Progenitor cell of endocrine pancreas (in vitro differentiated cells): ENCODE measurements at regions not wholly inside any gene's neighbourhood (a gene's known extent, or its start where the extent isn't known, plus 50 kb on each side); places are given as distances from the start of the nearest gene placed in this dataset.

ENCODE experiments used
- DNase-seq: peaks from one replicate; pipeline ENCODE4 v3.0.0; 2021; ENCODE audit warnings: low spot score; ENCODE audit not compliant: unreplicated experiment
- H3K27ac Mint-ChIP-seq: 2 replicates; pipeline ENCODE4 v1.8.0; 2021; ENCODE audit warnings: mild to moderate bottlenecking, moderate library complexity, mixed read lengths
- H3K27me3 Mint-ChIP-seq: 2 replicates; pipeline ENCODE4 v1.8.0; 2021; ENCODE audit warnings: mixed read lengths
- H3K36me3 Mint-ChIP-seq: 2 replicates; pipeline ENCODE4 v1.8.0; 2022; ENCODE audit warnings: mixed read lengths; ENCODE audit not compliant: insufficient read depth
- H3K4me1 Mint-ChIP-seq: 2 replicates; pipeline ENCODE4 v1.8.0; 2021; ENCODE audit warnings: low read depth, mixed read lengths
- H3K4me3 Mint-ChIP-seq: 2 replicates; pipeline ENCODE4 v1.8.0; 2021; ENCODE audit warnings: low read depth, mild to moderate bottlenecking, moderate library complexity, mixed read lengths
- H3K9me3 Mint-ChIP-seq: 2 replicates; pipeline ENCODE4 v1.8.0; 2021; ENCODE audit warnings: low read depth, mixed read lengths
- CTCF ChIP-seq: fragments of 200-600 bp; sonication (generic); IDR thresholded peaks from one replicate; pipeline ENCODE4 v1.5.0; 2021; ENCODE audit warnings: antibody characterized with exemption, mild to moderate bottlenecking; ENCODE audit not compliant: unreplicated experiment

DNA sequence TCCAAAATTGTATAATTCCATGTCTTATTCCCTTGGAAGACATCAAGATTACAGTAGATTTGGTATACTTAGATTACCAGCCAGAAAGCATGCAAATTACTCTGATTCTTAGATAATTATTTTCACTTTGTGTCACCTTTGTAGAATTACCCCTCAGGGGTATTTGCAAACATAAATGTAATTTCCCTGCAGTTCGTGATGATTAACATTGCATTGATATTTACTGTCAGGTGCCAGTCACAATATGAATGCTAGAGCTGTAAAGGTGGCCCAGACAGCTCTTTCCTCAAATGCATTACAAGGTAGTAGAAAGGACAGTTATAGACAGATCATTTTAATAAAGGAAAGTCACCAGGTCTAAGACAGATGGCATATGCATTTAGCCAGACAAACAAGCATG is 1537.5 kb upstream of the PIK3C3 start:
- no peak for TF ChIP-seq CTCF
- H3K4me3 Mint-ChIP-seq = no peak overlapping the region
- no peaks in the 10 kb centered on the region for H3K36me3 Mint-ChIP-seq

DNA sequence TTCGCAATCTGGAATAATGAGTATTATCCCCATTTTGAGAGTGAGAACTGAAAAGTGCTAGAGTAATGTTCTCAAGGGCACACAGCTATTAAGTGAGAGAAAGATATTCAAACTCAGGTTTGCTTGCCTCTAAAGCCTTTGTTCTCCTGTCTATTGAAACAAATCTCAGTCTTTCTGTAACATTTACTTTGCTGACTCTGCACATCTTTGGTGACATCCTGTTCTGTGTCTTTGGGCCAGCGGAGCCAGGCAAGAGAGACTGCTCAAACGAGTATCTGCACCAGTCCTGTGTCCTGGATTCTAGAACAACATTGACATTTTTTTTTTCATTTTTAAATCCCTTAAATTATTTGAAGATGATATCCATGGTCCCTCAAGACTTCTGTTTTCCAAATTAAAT is 1539.2 kb upstream of the PIK3C3 start:
- TF ChIP-seq CTCF = no peak
- Mint-ChIP-seq H3K4me1 (peaks cover 3% of the 10 kb centered on the region), H3K4me3 (no peak overlapping the region), H3K27ac (no peak overlapping the region), H3K27me3 (peaks cover 2% of the 10 kb centered on the region), H3K9me3 (no peaks in the 10 kb centered on the region), H3K36me3 (no peaks in the 10 kb centered on the region)
- no peak for DNase-seq

More for the DNA sequence above, 1537.5 kb upstream of the PIK3C3 start:
- peaks cover 2% of the 10 kb centered on the region for H3K27me3 Mint-ChIP-seq
- H3K4me1 Mint-ChIP-seq = peaks cover 3% of the 10 kb centered on the region
- no peaks in the 10 kb centered on the region for H3K9me3 Mint-ChIP-seq
- DNase-seq = no peak
- H3K27ac Mint-ChIP-seq = no peak overlapping the region

DNA sequence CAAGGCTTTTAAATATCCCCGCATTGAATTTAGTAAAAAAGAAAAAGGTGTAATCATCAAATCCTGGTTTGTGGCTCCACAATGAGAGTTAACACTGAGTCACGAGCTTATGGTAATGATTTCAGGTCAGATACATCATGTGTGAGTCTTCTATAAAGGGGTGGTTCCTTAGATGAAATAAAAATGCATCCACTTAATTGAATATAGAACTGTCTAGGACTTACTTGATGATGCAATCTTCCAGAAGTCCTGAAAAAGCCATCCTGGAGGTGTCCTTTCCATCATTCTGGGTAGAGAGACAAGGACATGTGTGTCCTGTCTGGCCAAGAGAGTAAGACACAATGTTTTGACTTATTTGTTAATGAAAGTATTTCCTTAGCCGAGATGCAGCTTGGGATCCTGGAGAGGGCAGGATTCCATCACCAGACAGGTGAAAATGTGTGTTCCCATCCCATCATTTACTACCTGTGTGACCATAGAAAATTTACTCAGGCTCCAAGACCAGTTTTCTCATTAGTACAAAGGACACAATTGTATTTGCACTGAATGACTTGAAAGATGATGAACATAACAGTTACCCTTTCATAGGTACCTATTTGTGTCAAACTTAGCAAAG is 1539.8 kb upstream of the PIK3C3 start:
- no peak for TF ChIP-seq CTCF
- no peak for DNase-seq
- Mint-ChIP-seq H3K27me3 (peaks cover 2% of the 10 kb centered on the region), H3K36me3 (no peaks in the 10 kb centered on the region), H3K27ac (no peak overlapping the region), H3K4me1 (peaks cover 3% of the 10 kb centered on the region), H3K4me3 (no peak overlapping the region), H3K9me3 (no peaks in the 10 kb centered on the region)

DNA sequence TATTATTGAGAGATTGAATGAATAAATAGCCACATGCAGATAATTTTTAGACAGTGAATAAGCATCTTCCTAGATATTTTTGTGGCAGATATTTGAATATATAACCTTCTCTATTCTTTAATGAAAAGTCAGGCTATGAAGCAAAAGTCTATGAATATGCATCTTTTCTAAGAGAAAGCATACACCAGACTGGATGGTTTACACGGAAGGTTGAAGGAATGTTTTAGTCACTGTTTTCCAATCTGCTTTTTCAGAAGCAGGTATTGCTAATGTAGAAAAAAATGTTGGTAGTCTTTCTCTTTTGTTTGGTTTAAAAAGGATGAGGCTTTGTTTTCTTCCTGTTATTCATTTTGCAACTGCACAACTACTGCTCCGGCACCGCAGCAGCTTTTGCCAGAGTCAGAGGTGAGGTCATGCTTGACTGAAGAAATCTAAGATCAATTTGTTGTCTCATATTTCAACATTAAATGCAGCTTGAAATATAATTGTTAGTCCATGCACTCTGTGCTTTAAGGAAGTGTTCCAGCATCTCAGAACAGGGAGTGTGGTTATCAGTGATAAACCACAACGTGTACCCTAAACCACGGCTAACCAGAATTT is 1540.8 kb upstream of the PIK3C3 start:
- Mint-ChIP-seq H3K9me3 (no peaks in the 10 kb centered on the region), H3K36me3 (no peaks in the 10 kb centered on the region), H3K27ac (no peak overlapping the region), H3K4me1 (peaks cover 3% of the 10 kb centered on the region), H3K4me3 (no peak overlapping the region), H3K27me3 (peaks cover 2% of the 10 kb centered on the region)
- no peak for TF ChIP-seq CTCF
- DNase-seq = no peak

DNA sequence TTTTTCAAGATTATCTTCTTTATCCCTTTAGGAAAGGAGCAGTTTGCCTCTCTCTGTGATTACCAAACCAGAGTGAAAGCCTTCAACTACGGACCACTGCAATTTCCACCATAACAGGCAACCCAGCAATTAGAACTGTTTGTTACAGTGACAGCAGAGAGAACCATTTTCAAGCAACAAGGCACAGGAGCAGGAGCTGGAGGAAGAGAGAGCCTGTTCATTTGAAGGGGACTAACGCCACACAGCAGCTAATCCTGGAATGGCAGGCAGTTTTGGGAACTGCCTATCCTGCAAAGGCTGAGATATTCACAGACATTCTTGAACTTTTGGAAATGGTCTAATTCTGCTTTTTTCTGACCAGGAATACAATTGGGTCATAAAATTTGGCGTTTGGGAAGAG is 1541.9 kb upstream of the PIK3C3 start:
- no peak overlapping the region for H3K27ac Mint-ChIP-seq
- H3K4me1 Mint-ChIP-seq = peaks cover 3% of the 10 kb centered on the region
- no peak overlapping the region for H3K4me3 Mint-ChIP-seq
- no peak for DNase-seq
- no peaks in the 10 kb centered on the region for H3K9me3 Mint-ChIP-seq
- H3K27me3 Mint-ChIP-seq = peaks cover 2% of the 10 kb centered on the region
- no peaks in the 10 kb centered on the region for H3K36me3 Mint-ChIP-seq
- peak; percentile 71 for TF ChIP-seq CTCF
